H9 (cell line): ENCODE measurements at regions not wholly inside any gene's neighbourhood (a gene's known extent, or its start where the extent isn't known, plus 50 kb on each side); places are given as distances from the start of the nearest gene placed in this dataset.

ENCODE experiments used
- DNase-seq: peaks from one replicate; pipeline ENCODE4 v3.0.0-alpha.2; 2017
- H2AFZ ChIP-seq: one replicate; pipeline ENCODE4 v1.6.1; 2013; ENCODE audit warnings: mild to moderate bottlenecking, low read length, control low read depth, moderate library complexity
- H2AK5ac ChIP-seq: 2 replicates; pipeline ENCODE4 v1.6.1; 2013; ENCODE audit warnings: low read length, control low read depth, mixed read lengths; ENCODE audit not compliant: insufficient read length
- H2BK120ac ChIP-seq: one replicate; pipeline ENCODE4 v1.6.1; 2013; ENCODE audit warnings: low read depth, mild to moderate bottlenecking, low read length, control low read depth, inconsistent platforms; ENCODE audit not compliant: poor library complexity, severe bottlenecking
- H2BK12ac ChIP-seq: 2 replicates; pipeline ENCODE4 v1.6.1; 2013; ENCODE audit warnings: low read length, control low read depth, mixed read lengths, low read depth; ENCODE audit not compliant: insufficient read length
- H2BK15ac ChIP-seq: 2 replicates; pipeline ENCODE4 v1.6.1; 2013; ENCODE audit warnings: low read depth, low read length, control low read depth
- H2BK20ac ChIP-seq: one replicate; pipeline ENCODE4 v1.6.1; 2013; ENCODE audit warnings: low read depth, mild to moderate bottlenecking, low read length, control low read depth, inconsistent platforms; ENCODE audit not compliant: poor library complexity, severe bottlenecking
- H2BK5ac ChIP-seq: 2 replicates; pipeline ENCODE4 v1.6.1; 2013; ENCODE audit warnings: low read length, control low read depth, mixed read lengths; ENCODE audit not compliant: insufficient read length
- H3K14ac ChIP-seq: 2 replicates; pipeline ENCODE4 v1.6.1; 2013; ENCODE audit warnings: low read length, control low read depth; ENCODE audit not compliant: insufficient read depth
- H3K18ac ChIP-seq: 2 replicates; pipeline ENCODE4 v1.6.1; 2013; ENCODE audit warnings: low read depth, mild to moderate bottlenecking, mixed read lengths, low read length, control low read depth; ENCODE audit not compliant: insufficient read length
- H3K23ac ChIP-seq: 2 replicates; pipeline ENCODE4 v1.6.1; 2013; ENCODE audit warnings: low read length, control low read depth, mixed read lengths, low read depth; ENCODE audit not compliant: insufficient read length
- H3K23me2 ChIP-seq: 2 replicates; pipeline ENCODE4 v1.6.1; 2013; ENCODE audit warnings: low read depth, mild to moderate bottlenecking, mixed read lengths, low read length, control low read depth; ENCODE audit not compliant: insufficient read length, poor library complexity, severe bottlenecking
- H3K27ac ChIP-seq: 2 replicates; pipeline ENCODE4 v1.5.1; 2013; ENCODE audit warnings: low read length, control low read depth, mixed read lengths, low read depth; ENCODE audit not compliant: insufficient read length
- H3K27me3 ChIP-seq: 2 replicates; pipeline ENCODE4 v1.6.1; 2013; ENCODE audit warnings: low read length, control low read depth, inconsistent platforms; ENCODE audit not compliant: insufficient read depth
- H3K4ac ChIP-seq: 2 replicates; pipeline ENCODE4 v1.6.1; 2013; ENCODE audit warnings: low read depth, mild to moderate bottlenecking, control low read depth, inconsistent platforms, low read length, moderate library complexity
- H3K4me1 ChIP-seq: 2 replicates; pipeline ENCODE4 v1.6.1; 2013; ENCODE audit warnings: low read length, control low read depth, inconsistent platforms; ENCODE audit not compliant: insufficient read depth
- H3K4me2 ChIP-seq: 2 replicates; pipeline ENCODE4 v1.6.1; 2013; ENCODE audit warnings: low read length, control low read depth, mixed read lengths; ENCODE audit not compliant: insufficient read length, insufficient read depth
- H3K56ac ChIP-seq: 2 replicates; pipeline ENCODE4 v1.6.1; 2013; ENCODE audit warnings: low read depth, mild to moderate bottlenecking, mixed read lengths, low read length, control low read depth; ENCODE audit not compliant: insufficient read length
- H3K79me1 ChIP-seq: 2 replicates; pipeline ENCODE4 v1.6.1; 2013; ENCODE audit warnings: low read depth, mild to moderate bottlenecking, moderate library complexity, low read length, control low read depth, inconsistent platforms; ENCODE audit not compliant: insufficient read depth, poor library complexity, severe bottlenecking
- H3K79me2 ChIP-seq: 2 replicates; pipeline ENCODE4 v1.6.1; 2013; ENCODE audit warnings: low read length, control low read depth, inconsistent platforms; ENCODE audit not compliant: insufficient read depth
- H3K9ac ChIP-seq: 2 replicates; pipeline ENCODE4 v1.6.1; 2013; ENCODE audit warnings: low read length, control low read depth, mixed read lengths; ENCODE audit not compliant: insufficient read length; ENCODE audit errors: extremely low read depth
- H3K9me3 ChIP-seq: one replicate; pipeline ENCODE4 v1.6.1; 2013; ENCODE audit warnings: low read depth, low read length, inconsistent platforms; ENCODE audit not compliant: control insufficient read depth
- H3T11ph ChIP-seq: one replicate; pipeline ENCODE4 v1.6.1; 2013; ENCODE audit warnings: mild to moderate bottlenecking, low read length, control low read depth, inconsistent platforms
- H4K20me1 ChIP-seq: one replicate; pipeline ENCODE4 v1.6.1; 2013; ENCODE audit not compliant: control insufficient read depth, insufficient read length, insufficient read depth
- H4K5ac ChIP-seq: 2 replicates; pipeline ENCODE4 v1.6.1; 2013; ENCODE audit warnings: low read depth, mild to moderate bottlenecking, mixed read lengths, low read length, control low read depth; ENCODE audit not compliant: insufficient read length
- H4K8ac ChIP-seq: replicated peaks from 2 replicates; pipeline ENCODE4 v1.6.1; 2013; ENCODE audit warnings: low read length, control low read depth, mixed read lengths, low read depth; ENCODE audit not compliant: insufficient read length
- H4K91ac ChIP-seq: 2 replicates; pipeline ENCODE4 v1.6.1; 2013; ENCODE audit warnings: low read depth, mild to moderate bottlenecking, moderate library complexity, mixed read lengths, low read length, control low read depth; ENCODE audit not compliant: insufficient read length
- H3K27ac Mint-ChIP-seq, 3 experiments: 2 replicates in 2 of 3; 3 replicates in 1 of 3; pipeline ENCODE4 v1.8.0; 2020 to 2021; ENCODE audit warnings: mixed read lengths in 3 of 3, mild to moderate bottlenecking in 1 of 3, moderate library complexity in 1 of 3
- H3K27me3 Mint-ChIP-seq: 2 replicates; pipeline ENCODE4 v1.8.0; 2021; ENCODE audit warnings: low read depth, mild to moderate bottlenecking, moderate library complexity, mixed read lengths
- H3K36me3 Mint-ChIP-seq, 3 experiments: 2 replicates in 2 of 3; 3 replicates in 1 of 3; pipeline ENCODE4 v1.8.0; 2020 to 2021; ENCODE audit warnings: low read depth in 3 of 3, mixed read lengths in 3 of 3; ENCODE audit not compliant: insufficient read depth in 1 of 3
- H3K4me1 Mint-ChIP-seq, 2 experiments: 2 replicates each; pipeline ENCODE4 v1.8.0; 2020; ENCODE audit warnings: mixed read lengths in 2 of 2
- H3K4me3 Mint-ChIP-seq, 2 experiments: 2 replicates in 1 of 2; 3 replicates in 1 of 2; pipeline ENCODE4 v1.8.0; 2020 to 2021; ENCODE audit warnings: mild to moderate bottlenecking in 2 of 2, mixed read lengths in 2 of 2, moderate library complexity in 1 of 2
- H3K9me3 Mint-ChIP-seq, 2 experiments: 2 replicates in 1 of 2; 3 replicates in 1 of 2; pipeline ENCODE4 v1.8.0; 2020; ENCODE audit warnings: mild to moderate bottlenecking in 2 of 2, mixed read lengths in 2 of 2, moderate library complexity in 1 of 2
- CTCF ChIP-seq: fragments of 200-600 bp; sonication (generic); conservative IDR thresholded peaks from 3 replicates; pipeline ENCODE4 v1.8.0; 2021; ENCODE audit warnings: antibody characterized with exemption, mild to moderate bottlenecking
- WGBS: extraction: QIAGEN DNeasy Blood & Tissue Kit; methylation state at CpG from one replicate; pipeline ENCODE4 v1.1.7; 2013; ENCODE audit warnings: missing lambda C conversion rate, low lambda C conversion rate, mixed read lengths; ENCODE audit not compliant: insufficient read length; ENCODE audit errors: extremely low coverage; 5-methylcytosine and 5-hydroxymethylcytosine counted together

DNA sequence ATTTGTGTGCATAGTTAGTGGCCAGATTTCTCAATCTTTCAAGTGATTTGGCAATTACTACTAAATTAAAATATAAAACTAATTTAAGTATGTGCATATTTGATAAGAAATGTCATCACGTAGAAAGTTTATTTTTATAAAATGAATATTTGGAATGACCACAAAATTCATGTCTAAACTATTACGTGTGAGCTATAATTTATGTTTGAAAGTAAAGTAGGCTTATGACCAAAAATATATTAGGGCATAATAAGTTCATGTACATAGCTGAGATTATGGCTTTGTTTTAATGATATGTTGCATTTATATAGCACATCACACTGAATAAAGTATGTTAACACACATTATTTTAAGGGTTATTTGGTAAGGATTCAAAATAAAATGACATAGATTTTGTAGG, 1532.6 kb downstream of the C4orf33 start:
- Histone ChIP-seq H2AK5ac (no peak overlapping the region), H4K8ac (no peak overlapping the region), H2BK15ac (no peak overlapping the region), H3K79me2 (no peaks in the 10 kb centered on the region), H4K20me1 (no peaks in the 10 kb centered on the region), H3K23me2 (no peaks in the 10 kb centered on the region), H2BK5ac (no peak overlapping the region), H4K91ac (no peak overlapping the region), H3K9ac (no peak overlapping the region), H3K9me3 (no peaks in the 10 kb centered on the region), H3T11ph (no peak overlapping the region), H2BK12ac (no peak overlapping the region), H3K4me2 (no peak overlapping the region), H2BK120ac (no peak overlapping the region), H3K18ac (no peak overlapping the region), H3K14ac (no peak overlapping the region), H3K79me1 (no peaks in the 10 kb centered on the region), H3K27ac (no peak overlapping the region), H3K4ac (no peak overlapping the region), H3K56ac (no peak overlapping the region), H3K23ac (no peak overlapping the region), H2AFZ (no peak overlapping the region), H3K4me1 (no peaks in the 10 kb centered on the region), H4K5ac (no peak overlapping the region), H2BK20ac (no peak overlapping the region), H3K27me3 (no peaks in the 10 kb centered on the region)
- Mint-ChIP-seq H3K4me1 (no peaks in the 10 kb centered on the region), H3K27me3 (no peaks in the 10 kb centered on the region), H3K27ac (no peak overlapping the region), H3K36me3 (no peaks in the 10 kb centered on the region), H3K9me3 (no peaks in the 10 kb centered on the region; a peak in 1 of 5 replicates), H3K4me3 (no peak overlapping the region)
- WGBS, result no CpG with 5 or more reads among the region's 2 CpGs
- TF ChIP-seq CTCF, result no peak
- no peak for DNase-seq
